Endothelial cell of hepatic sinusoid (primary cell): ENCODE measurements at regions not wholly inside any gene's neighbourhood (a gene's known extent, or its start where the extent isn't known, plus 50 kb on each side); places are given as distances from the start of the nearest gene placed in this dataset.

ENCODE experiments used
- in situ Hi-C: cut with HindIII; loops from 2 replicates; pipeline ENCODE4 v1.10.0; 2017; ENCODE audit warnings: low sequenced_read_pairs

DNA sequence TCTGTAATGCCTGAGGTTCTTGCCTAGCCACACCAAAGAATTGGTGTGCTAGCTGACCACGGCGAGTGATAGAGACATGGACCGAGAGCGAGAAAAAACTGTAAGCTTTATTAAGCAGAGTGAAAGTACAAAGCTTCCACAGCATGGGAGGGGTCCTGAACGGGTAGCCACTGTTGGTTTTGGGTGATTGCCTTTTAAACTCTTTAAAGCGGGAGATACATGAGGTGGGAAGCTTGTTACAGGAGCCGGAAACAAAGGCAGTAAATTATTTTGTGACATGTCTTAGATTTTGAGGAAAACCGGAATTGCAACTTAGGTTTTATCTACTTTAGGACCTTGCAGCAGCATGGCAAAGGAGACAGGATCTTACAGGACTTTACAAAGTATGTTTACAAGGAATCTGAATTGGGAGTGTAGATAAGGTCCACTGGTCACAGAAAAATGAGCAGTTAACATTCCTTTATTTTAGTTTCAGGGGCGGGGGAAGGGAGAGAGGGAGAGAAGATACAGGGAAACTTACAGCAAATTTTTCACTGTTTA is 252.7 kb upstream of the MBL2 start:
- in situ Hi-C loops = no loop called here

DNA sequence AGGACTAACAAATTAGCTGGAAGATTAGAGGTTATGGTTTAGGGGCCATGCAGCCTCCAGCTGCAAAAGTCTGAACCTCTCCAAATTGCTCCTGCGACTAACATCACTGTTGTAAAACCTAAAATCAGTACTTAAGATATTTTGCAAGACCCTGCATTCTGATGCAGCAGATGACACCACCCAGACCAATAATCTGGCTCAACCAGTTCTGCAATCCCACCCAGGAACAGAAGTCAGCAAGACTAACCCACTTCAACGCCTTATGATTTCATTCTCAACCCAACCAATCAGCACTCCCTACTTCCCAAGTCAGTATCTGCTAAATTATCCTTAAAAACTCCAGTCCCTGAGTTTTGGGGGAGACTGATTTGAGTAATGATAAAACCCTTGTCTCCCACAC is 250.8 kb upstream of the MBL2 start:
- in situ Hi-C loops = no loop called here

DNA sequence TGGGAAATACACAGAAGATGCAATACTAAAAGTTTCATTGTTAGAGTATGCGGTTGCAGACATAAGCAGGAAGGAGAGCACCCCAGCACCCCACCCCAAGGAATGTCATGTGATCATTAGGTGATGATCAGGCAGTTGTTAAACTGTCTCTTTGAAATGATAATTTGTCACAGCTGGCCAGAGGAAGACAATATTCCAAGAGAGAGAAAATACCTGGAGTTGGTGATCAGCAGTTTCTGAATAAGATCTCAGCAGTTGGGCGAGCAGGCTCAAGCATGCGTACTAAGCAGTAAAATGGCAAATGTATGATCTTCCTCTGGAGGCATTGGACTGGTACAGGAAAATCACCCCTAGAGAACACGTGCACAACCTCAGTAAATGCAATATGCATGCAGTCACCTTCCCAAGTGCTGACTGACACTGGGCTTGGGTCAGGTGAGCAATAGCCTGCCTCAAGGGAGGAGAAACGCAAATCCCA is 250.1 kb upstream of the MBL2 start:
- in situ Hi-C loops = no loop called here

DNA sequence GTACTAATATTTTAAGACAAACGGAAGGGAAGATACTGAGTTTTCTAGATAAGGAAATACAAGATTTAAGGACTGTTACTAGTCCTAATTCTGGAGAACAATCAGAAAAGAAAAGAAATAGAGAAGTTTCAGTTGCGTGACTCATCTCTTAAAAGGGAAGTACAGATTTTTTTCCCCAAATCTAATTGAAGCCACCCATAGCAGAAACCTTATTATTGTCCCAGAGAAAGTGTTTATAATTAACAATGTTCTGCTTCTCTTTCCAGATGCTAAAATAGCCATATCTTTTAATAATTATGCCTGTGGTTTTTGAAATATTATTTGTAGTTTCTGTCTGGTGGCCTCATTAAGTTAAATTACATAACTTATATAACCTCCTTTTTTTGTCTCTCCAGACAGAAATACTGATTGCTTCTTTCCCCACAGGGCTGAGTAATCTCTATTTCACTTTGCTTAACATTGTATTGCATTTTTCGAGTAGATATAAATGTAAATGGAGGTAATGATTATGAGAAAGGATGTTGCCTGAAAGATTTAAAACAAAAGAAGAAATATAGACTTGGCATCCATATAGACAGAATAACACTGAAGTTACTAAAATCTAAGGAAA is 240.7 kb upstream of the MBL2 start:
- in situ Hi-C loops = no loop called here

DNA sequence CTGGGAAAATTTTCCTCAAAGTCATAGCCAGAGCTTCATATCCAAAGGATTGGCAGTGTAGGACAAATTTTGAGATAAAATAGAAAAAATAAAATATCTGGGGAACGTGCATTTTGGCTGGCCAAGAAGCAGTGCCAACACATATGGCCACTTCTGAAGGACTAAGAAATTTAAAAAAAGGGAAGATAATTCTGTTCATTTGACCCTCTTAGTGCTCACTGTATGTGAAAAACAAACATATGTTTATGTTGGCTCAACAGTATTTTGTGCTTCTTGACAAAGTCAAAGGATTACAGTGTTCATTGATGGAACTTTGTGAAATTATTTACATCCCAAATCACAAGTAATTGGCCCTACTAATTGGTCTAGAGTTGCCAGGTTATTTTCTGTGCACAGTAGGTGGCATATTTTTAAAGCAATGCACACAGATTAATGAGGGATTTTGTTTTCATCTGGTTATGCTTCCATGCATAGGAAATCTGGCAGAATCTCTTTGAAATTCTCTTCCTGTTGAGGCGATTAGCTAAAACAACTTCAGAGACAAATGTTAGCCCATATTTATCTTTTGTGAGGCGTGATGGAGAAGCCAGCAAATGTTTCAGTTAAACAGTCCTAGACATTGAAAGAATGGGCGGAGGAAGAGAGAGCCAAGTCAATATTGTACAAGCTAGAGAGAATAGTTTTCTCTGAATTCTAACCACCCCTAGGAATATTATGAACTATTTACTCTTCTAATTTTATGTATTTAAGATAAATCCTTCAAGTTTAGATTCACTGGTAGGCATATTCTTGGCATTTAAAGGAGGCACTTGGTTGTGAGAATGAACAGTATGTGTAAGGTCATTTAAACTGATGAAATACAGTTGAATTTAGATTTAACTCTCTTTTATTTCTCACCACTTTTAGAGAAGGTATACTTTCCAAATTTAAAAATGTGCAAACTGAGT is 237.7 kb upstream of the MBL2 start:
- in situ Hi-C loops = no loop called here

DNA sequence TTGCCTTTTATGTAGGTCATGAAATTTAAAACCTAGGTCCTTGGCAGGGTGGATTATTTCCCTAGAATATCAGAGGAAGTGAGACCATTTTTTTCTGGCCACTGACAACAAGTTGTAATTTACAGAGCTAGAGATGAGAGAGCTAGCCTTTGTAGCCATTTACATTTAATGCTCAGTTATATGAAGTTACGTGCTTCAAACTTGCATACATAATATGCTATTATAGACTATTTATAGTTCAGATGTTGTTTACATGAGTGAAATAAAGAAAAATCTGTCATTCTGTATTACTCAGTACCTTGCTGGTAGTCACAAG is 234.9 kb upstream of the MBL2 start:
- in situ Hi-C loops = no loop called here

DNA sequence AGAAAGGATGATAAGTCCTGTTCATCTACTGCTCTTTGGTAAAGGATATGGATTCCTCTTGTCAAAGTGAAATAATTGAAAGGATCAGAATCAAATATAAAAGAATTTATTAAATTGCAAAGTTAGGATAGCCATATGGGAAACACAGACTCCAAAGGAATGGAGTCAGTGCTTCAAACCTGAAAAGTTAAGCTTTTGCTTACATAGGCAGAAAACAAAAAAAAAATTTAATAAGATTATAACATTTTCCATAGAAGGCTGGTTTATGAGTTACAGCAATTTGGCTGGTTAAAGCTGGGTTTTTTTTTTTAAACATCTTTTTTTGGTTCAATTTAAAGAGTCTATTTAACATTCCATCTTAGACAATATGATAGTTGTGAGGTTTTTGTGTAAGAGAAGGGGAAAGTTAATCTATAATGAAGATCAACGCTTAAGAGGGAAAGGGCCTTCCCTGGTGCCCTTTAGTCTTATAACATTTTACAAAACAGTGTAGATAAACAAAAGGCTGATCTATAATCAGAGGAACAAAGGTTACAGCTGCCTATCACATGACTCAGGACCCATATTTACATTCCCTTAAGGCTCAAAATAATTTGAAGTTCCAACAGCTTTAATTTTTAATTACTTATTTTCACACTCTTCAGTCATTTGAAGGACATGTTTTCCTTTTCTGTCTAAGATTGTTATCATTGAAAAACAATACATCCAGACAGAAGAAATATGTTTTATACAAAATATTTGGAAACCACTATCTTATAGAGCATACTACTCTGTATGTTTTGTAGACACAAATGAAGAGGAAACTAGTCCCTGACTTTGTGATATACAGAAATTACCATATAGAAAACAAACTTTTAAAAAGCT is 234.3 kb upstream of the MBL2 start:
- in situ Hi-C loops = no loop called here

DNA sequence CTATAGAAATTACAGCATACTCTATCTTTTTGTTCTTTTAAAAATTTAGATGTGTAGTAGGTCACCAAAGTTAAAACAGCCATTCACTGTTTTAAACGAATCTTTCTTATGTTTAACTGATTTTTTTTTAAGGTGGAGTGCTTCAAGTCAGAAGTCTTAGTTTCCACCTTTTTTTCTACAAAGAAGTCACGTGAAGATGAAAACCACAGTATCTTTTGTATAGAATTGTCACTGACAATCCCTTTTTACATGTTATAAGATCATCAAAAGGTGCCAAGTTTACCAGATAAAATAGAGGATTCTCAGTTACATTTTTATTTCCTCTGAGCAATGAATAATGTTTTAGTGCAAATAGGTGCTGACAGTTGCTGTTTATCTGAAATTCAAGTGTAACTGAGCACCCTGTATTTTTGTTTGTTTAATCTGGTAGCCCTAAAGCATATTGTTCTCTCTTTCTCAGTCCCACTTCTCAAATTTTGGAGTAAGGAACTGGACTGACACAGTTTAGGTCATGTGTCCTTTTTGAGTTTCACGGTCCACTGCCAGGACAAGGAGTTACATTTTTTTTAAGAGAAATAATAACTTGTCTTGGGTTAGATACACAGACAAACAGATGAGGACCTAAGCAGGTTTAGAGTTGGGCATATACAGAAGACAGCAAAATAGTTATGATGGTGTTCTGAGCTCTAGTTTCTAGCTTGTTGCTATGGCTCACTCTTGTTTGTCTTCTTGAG is 233.2 kb upstream of the MBL2 start:
- in situ Hi-C loops = no loop called here

DNA sequence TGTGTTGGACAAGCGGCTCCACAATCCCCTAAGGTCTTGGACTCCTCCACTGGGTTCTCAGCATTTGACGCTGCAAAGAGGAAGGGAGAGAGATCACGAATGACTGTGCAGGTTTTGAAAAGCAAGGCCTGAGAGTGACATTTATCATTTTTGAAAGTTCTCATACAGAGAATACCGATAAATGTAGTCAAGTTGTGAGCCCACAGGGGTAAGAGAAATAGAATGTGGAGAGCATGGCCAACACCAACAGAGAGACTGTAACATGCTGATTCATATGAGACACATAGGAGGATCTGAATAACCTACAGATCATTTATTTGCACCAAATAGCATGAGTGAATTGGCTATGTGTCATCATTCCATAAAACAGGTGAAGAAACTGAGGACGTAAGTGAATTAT is 230.5 kb upstream of the MBL2 start:
- in situ Hi-C loops = no loop called here

DNA sequence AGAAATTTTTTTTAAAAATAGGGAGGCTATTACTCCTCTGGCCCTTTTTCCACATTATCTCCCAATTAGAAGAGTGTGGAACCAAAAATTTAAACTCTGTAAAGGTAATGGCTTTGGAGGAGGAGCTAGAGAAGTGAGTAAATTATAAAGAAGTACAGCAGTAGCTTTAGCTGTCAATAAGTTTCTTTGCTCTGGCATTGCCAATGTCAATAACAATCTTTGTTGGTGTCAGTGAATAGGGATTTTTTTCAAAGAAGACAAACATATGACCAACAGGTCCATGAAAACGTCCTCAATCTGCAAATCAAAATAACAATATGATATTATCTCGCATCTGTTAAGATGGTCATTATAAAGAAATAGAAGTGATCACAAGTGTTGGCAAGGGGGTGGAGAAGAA is 227.1 kb upstream of the MBL2 start:
- in situ Hi-C loops = no loop called here

DNA sequence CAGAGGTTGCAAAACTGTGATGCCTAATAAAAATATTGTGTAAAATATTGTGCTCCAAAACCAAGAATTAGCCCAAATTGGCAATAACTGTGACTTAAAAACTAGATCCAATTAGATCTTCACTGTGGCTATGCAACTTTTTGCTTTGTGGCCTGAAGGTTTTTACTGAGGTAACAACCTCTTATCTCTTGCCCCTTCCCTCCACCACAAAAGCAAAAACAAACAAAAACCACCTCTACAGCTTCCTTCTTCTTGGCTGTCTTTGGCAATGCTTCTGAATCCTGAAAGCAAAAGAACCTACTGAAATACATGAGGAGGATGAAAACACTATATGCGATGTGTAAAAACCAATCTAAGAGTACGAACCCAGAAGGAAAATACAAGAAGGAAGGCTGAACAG is 226.7 kb upstream of the MBL2 start:
- in situ Hi-C loops = no loop called here

DNA sequence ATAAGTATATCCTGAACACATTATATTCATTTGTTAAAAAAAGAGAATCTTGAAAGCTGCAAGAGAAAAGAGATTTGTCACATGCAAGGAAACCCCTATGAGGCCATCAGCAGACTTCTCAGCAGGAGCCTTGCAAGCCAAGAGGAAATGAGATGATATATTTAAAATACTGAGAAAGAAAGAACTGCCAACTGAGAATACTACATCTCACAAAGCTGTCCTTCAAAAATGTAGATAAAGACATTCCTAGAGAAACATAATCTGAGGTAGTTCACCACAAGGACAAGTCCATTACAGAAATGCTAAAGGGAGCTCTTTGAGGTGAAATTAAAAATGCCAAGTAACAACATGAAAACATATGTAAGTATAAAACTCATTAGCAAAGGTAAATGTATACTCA is 224.4 kb upstream of the MBL2 start:
- in situ Hi-C loops = no loop called here

DNA sequence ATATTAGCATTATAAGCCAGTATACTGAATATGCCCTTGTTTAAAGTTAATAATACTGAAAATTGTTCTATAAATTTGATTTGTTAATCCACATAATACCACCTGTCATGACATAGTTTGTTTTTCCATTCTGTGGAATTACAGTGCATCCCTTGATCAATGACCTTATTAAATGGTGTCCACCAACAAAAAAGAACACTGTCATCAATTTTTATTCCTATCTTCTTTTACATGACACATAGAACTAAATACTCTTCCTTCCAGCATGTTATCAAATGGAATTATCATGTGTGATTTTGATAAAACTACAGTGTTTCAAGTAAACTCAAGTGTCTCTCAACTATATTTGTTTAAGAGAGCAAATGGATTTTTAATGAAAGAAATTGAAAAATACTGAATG is 221.8 kb upstream of the MBL2 start:
- in situ Hi-C loops = no loop called here

DNA sequence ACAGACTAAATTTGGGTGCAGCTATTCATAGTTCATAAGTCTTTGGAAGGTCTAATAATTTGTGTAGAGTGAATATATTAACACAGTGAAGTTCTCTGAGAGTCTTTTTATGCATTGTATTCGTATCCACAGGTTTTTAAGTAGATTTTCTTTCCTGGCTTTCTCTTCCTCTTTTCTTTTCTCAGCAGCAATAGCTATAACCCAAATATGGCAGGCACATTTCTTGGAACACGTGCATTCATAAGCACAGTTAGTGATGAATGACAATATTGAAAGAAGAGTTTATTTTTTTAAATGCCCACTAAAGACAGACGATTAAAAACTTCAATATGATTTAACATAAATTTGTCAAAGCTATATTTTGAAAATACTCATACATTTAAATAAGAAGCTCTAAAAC is 220.5 kb upstream of the MBL2 start:
- in situ Hi-C loops = no loop called here

DNA sequence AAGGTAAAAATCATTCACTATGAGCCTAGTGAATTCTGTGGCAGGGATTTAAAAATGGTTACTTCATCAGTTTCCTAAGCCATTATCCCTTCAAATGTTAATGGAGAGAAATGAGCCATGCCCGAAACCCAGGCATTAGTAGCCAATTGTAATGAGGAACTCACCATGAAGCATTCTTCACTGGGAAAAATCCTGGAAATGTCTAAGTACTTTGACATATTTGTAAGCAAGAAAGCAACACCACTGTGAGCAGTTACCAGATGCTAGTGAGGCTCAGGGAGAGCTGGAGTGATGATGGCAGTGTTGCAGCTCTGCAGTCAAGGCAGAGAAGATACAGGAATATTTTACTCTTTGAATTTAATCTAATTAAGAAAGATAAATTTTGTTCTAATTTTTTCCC is 220.0 kb upstream of the MBL2 start:
- in situ Hi-C loops = no loop called here

DNA sequence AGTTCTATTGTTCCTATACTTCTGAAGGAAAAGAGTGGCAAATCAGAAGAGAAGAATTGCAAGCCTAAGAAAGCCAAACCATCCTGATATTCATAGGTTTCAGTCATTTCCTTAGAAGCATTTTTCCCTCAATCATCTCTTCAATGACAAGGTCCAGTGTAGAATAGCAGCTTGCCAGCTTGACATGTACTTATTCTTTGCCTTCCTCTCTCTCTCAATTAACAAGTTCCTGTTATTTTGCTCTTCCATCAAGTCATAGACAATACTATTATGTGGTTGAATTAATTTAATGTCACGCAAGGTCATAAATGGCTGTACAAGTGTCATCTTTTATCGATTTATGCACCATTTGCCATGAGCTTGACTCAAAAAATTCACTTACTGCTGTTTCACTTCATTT is 216.3 kb upstream of the MBL2 start:
- in situ Hi-C loops = no loop called here

DNA sequence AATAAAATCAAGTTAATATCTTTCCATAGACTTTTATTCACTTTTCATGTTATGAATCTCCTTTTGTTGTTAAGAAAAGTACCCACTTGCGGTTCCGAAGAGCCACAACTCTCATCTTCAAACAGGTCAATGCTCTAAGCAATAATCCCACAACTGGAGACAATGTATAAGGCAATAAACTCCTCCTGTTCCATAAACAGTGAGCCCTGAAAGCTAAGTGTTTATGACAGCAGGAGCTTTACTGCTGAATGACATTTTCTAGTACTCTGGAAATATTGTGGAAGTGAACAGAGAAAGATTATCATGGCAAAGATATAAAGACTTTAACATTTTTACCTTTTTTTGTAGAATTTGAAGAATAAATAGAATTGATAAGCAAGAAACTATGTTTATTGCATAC is 213.5 kb upstream of the MBL2 start:
- in situ Hi-C loops = no loop called here

DNA sequence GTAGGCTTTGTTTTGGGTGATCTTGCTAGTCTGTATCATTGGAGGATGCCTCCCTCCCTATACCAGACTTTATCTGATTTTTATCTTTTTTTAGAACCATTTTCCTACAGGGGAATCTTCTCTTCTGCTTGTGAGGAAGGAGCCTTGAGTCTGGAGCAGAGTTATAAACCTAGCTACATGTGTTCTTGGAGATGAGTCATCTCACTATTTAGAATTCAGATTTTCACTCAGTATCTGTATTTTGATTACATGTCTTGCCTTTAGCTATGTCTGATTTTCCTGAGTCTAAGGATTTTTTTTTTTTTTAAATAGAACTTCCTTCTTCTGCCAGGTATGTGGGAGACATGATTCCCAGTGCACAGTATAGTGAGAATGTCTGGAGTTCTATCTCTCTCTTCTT is 211.6 kb upstream of the MBL2 start:
- in situ Hi-C loops = no loop called here

DNA sequence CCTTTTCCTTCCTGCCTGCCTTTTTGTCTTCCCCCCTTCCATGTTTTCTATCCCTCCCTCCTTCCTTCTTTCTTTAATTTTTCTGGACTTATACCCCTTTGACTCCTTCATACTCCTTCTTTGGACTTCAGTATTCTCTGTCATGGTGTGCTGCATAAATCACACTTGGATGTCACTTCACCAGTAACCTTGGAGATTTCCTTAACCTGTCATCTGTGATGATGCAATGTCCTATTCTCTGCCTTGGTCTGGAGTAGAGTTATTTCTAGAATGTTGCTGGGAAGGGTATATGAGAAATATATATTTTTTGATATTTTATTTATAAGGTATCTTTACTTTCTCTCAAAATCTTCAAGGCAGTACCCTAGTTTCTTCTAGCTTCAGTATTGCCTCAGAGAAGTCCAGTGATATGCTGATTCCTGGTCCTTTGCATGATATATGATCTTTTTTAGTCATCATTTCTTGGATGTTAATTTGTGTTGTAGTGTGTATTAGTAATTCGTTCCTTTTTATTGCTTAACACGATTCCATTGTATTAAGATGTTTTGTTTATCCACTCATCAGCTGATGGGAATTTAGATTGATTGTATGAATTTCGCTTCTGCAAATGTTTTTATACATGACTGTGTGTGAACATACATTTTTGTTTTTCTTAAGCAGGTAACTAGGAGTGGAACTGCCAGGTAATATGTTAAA is 206.9 kb upstream of the MBL2 start:
- in situ Hi-C loops = no loop called here

DNA sequence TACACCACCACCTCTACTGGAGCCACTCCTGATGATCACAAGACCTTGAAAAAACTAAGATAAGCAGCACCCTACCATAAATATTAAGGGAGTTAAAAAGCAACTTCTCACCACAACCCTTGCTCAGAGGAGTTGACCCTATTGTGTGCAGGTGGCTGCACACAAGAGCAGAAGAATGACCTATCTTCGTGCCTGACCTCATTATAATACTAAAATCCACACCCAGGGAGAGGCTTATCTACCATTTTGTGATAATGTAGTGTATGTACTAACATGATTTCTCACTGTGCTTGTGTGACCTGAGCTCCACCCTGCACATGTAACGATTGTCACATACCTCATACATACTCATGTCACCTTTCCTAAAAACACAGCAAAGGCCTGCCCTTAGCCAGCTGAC is 205.0 kb upstream of the MBL2 start:
- in situ Hi-C loops = no loop called here
